ENCODE measurements at regions not wholly inside any gene's neighbourhood (a gene's known extent, or its start where the extent isn't known, plus 50 kb on each side); places are given as distances from the start of the nearest gene placed in this dataset.

- TF ChIP-seq PHF21A (IDR thresholded peaks at IDR 0.05; ENCODE audit: borderline replicate concordance, low read depth) (no peak), BCOR (IDR thresholded peaks at IDR 0.05) (no peak), CREM (IDR thresholded peaks at IDR 0.05; ENCODE audit: low read depth) (no peak), XRCC5 (IDR thresholded peaks at IDR 0.05; ENCODE audit: low read depth, low read length) (no peak), RAD51 (IDR thresholded peaks at IDR 0.05; ENCODE audit: borderline replicate concordance, low read depth) (no peak)
Observed at GRCh38 chr1:194039578-194039977, 853.2 kb upstream of the B3GALT2 start (continued).

GRCh38 chr1:194033646-194034045, 847.2 kb upstream of the B3GALT2 start:
- ATAC-seq (no peak), DNase-seq (ENCODE audit: extremely low read depth in 1 of 4, low spot score in 3 of 4) (no peak), FAIRE-seq (no peak)
- no peak overlapping the region for H3K9ac ChIP-seq (ENCODE audit: insufficient read depth in 1 of 2, low read depth in 2 of 2, low read length in 2 of 2)
- no peak overlapping the region for H3K4me2 ChIP-seq (ENCODE audit: insufficient read depth, low read length)
- no peak overlapping the region for H3K4me3 ChIP-seq
- no peaks in the 10 kb centered on the region for H4K20me1 ChIP-seq (replicated peaks; ENCODE audit: control insufficient read depth, insufficient read depth, low read length)
- ChIA-PET CTCF (ENCODE audit: low intra/inter-chr PET ratio) (no interaction called here), POLR2A (no interaction called here)
- intact Hi-C loops (cut with micrococcal nuclease), result no loop called here
- BruUV-seq (replicated peaks), result no TSS peak
- no peak overlapping the region for H3K27ac ChIP-seq (ENCODE audit: extremely low read depth, low read depth, low read length)
- in situ Hi-C loops (cut with MboI), result no loop called here
- H3K79me2 ChIP-seq (ENCODE audit: control insufficient read depth, insufficient read depth, low read length), result no peaks in the 10 kb centered on the region
- H3K27me3 ChIP-seq (ENCODE audit: control insufficient read depth in 2 of 2, insufficient read depth in 2 of 2, low read length in 2 of 2), result no peaks in the 10 kb centered on the region
- no peaks in the 10 kb centered on the region for H3K9me1 ChIP-seq (ENCODE audit: control insufficient read depth, insufficient read depth, low read length)
- no peak overlapping the region for H2AFZ ChIP-seq (ENCODE audit: low read depth, low read length)
- no peaks in the 10 kb centered on the region; the same call in 1 of the 2 replicates for H3K9me3 ChIP-seq (replicated peaks; ENCODE audit: control insufficient read depth, insufficient read depth, low read depth, low read length)
- no peaks in the 10 kb centered on the region for H3K4me1 ChIP-seq (replicated peaks in 1 of 2; ENCODE audit: control insufficient read depth in 2 of 2, insufficient read depth in 2 of 2, low read length in 2 of 2)
- TF ChIP-seq ZFP36 (IDR thresholded peaks at IDR 0.05; ENCODE audit: low read depth, low read length, partially characterized antibody), result peak; percentile 24
- TF ChIP-seq POLR2A (conservative IDR thresholded peaks at IDR 0.05), result no peak
- TF ChIP-seq KAT2B (IDR thresholded peaks at IDR 0.05; ENCODE audit: low read depth, low read length), result no peak
- no peaks in the 10 kb centered on the region for H3K36me3 ChIP-seq (ENCODE audit: control insufficient read depth, insufficient read depth, low read length)

GRCh38 chr1:194028002-194028401, 841.6 kb upstream of the B3GALT2 start:
- DNase-seq (ENCODE audit: extremely low read depth in 1 of 4, low spot score in 3 of 4) (no peak), FAIRE-seq (no peak), ATAC-seq (no peak)
- in situ Hi-C loops (cut with MboI) (no loop called here), intact Hi-C loops (cut with micrococcal nuclease) (no loop called here)
- Histone ChIP-seq H4K20me1 (replicated peaks; ENCODE audit: control insufficient read depth, insufficient read depth, low read length) (no peaks in the 10 kb centered on the region), H3K36me3 (ENCODE audit: control insufficient read depth, insufficient read depth, low read length) (no peaks in the 10 kb centered on the region), H2AFZ (ENCODE audit: low read depth, low read length) (no peak overlapping the region), H3K27ac (ENCODE audit: extremely low read depth, low read depth, low read length) (no peak overlapping the region), H3K27me3 (ENCODE audit: control insufficient read depth in 2 of 2, insufficient read depth in 2 of 2, low read length in 2 of 2) (no peaks in the 10 kb centered on the region), H3K4me2 (ENCODE audit: insufficient read depth, low read length) (no peak overlapping the region), H3K9ac (ENCODE audit: insufficient read depth in 1 of 2, low read depth in 2 of 2, low read length in 2 of 2) (no peak overlapping the region), H3K9me3 (replicated peaks; ENCODE audit: control insufficient read depth, insufficient read depth, low read depth, low read length) (peaks cover 3% of the 10 kb centered on the region; the same call in 1 of the 2 replicates), H3K4me1 (replicated peaks in 1 of 2; ENCODE audit: control insufficient read depth in 2 of 2, insufficient read depth in 2 of 2, low read length in 2 of 2) (no peaks in the 10 kb centered on the region), H3K79me2 (ENCODE audit: control insufficient read depth, insufficient read depth, low read length) (no peaks in the 10 kb centered on the region), H3K9me1 (ENCODE audit: control insufficient read depth, insufficient read depth, low read length) (no peaks in the 10 kb centered on the region), H3K4me3 (no peak overlapping the region)
- BruUV-seq (replicated peaks), result no TSS peak
- TF ChIP-seq RAD51 (IDR thresholded peaks at IDR 0.05; ENCODE audit: borderline replicate concordance, low read depth), result no peak
- 0% methylated on average over 1 of the region's 1 CpG for WGBS (ENCODE audit: insufficient coverage, low coverage, missing lambda C conversion rate)
- POLR2A ChIA-PET, result no interaction called here
- CTCF ChIA-PET (ENCODE audit: low intra/inter-chr PET ratio), result no interaction called here

Measured in K562 (cell line).